ENCODE measurements at regions not wholly inside any gene's neighbourhood (a gene's known extent, or its start where the extent isn't known, plus 50 kb on each side); places are given as distances from the start of the nearest gene placed in this dataset.

DNA sequence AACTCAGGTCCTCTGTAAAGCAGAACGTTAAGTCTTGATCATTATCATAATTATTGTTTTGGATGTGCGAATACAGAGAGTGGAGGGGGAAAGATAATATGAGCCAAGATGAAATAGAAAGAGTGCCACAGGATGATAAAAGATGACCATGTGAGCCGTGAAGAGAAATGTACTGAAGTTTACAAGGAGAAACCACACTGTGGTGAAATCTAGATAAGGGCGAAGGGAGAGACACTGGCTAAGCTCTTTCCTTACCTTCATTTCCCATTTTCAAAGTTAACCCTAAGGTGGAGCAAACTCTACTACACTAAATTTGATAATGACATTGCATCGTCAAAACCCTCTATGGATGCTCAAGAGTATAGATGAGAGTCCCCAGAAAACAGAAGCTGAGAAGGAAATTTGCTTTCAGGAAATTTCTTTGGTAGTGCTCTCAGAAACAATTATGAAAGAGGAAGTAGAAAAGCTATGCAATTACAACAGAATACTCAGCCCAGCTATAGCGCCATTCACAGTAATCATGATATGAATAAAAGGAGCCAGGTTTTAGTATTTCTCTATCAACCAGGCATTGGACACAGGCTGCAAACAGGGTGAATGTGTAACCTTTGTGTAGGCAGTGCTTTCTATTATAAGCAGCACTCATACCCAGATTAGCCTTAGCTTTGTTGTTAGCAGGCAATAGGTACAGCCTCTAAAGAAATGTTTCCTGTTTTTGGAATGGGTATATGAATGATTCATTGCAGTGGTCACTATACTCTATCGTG is 1080.7 kb downstream of the GRIK2 start:
- DNase-seq: no peak

DNA sequence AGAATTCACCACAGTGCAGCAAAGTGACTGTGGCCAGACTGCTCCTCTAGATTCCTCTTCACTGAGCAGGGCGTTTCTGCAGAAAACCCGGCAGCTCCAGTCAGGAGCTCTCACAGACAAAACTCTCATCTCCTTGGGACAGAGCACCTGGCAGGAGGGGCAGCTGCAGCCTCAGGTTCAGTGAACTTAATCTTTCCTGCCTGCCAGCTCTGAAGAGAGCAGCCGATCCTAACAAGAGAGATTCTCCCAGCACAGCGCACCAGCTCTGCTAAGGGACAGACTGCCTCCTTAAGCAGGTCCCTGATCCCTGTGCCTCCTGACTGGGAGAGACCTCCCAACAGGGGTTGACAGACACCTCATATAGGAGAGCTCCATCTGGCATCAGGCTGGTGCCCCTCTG is 1065.5 kb downstream of the GRIK2 start:
- DNase-seq: no peak

DNA sequence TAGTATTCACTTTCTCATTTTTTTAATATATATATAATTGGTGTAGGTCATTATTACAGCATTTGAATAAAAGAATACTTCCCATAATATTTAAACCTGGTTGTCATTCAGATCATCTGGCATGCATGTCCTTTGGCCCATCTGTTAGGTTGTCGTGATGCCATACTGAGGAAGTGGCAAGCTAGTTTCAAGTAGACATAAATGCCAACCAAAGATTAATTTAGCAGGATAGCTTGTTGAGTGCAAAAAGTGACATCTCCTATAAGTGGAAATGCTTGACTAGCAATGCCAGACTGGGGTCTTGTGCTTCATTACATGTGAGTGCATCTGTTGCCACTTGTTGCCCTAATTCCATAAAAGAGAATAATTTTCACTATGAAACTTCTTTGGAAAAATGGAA is 1044.7 kb downstream of the GRIK2 start:
- DNase-seq: no peak

DNA sequence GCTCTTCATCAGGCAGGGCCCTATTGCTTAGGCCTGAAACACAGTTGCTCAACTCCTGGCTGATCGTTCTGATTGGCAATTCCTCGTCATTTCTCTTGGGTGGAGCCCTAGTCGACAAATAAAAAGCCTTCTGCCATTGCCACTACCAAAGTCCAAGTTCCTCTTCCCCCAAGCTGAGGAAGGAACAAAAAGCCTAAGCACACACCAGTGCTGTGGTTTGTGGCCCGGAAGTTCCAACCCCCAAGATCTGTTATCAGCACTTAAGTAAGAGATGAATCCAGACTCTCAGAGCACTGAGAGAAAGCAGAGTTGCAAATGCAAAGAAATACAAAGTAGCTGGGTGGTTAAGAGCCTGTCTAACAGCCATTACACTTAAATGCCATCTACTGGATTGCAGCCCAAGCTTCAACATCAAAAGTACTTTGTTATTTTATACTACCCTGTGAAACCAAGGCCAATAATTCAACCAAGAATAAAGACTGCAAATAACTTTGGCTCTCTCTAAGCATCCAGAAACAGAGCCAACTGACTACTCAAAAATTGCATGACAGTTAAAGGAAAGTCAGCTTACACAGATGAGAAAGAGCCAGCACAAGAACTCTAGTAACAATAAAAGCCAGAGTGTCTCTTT is 1024.0 kb downstream of the GRIK2 start:
- no peak for DNase-seq

DNA sequence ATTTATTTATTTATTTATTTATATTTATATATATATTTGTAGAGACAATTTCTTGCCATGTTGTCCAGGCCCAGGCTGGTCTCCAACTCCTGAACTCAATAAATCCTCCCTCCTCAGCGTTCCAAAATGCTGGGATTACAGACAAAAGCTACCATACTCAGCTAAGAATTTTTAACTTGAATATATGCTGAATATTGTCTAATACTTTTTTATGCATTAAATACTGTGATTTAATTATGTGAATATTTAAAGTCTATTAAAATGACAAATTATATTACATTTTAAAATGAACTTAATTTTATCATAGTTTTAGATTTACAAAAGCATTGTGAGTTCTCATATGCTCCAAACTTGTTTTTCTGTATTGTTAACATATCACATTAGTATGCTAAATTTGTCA is 1022.4 kb downstream of the GRIK2 start:
- no peak for DNase-seq

DNA sequence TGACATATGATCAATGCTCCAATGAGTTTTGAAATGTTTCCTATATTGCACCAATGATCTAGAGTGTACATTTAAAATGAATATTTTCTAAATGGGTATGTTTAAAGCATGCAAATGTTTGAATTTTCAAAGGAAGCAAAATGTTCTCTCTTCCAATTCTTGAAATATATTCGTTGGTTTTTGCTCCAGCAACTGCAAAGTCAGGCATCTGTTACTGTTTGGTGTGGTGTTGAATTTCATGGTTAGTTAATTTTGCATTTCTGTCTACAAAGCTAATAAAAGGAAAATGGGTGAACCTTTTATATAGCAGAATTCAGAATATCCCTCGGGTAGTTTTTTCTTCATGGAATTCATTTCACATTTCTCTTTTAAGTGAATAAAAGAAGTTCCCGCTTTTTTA is 1018.3 kb downstream of the GRIK2 start:
- DNase-seq: no peak

DNA sequence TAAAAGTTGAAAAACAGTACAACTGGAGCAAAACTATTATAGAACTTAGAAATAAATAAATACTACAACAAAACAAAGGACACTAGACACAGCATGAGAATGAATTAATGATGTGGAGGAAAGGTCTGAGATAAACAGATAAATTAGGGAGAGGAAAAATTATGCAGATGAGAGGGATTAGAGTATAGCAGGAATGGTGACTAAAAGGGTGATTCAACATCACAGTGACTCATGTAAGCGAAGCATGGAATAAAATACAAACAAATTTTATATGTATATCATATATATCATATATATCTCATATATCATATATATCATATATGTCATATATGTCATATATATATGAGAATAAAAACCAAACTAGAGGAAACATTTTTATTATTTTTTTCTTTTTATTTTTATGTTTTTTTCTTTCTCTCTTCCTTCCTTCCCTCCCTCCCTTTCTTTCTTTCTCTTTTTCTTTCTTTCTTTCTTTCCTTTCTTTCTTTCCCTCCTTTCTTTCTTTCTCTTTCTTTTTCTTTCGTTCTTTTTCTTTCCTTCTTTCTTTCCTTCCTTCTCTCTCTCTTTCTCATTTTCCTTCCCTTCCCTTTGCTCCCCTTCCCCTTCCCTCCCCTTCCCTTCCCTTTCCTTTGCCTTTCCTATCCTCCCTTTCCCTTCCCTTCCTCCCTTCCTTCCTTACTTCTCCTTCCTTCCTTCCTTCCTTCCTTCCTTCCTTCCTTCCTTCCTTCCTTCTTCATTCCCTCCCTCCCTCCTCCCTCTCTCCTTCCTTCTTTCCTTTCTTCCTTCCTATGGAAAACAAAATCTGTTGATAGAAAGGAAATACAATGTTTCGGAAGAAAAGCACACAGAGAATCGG is 1014.6 kb downstream of the GRIK2 start:
- no peak for DNase-seq

DNA sequence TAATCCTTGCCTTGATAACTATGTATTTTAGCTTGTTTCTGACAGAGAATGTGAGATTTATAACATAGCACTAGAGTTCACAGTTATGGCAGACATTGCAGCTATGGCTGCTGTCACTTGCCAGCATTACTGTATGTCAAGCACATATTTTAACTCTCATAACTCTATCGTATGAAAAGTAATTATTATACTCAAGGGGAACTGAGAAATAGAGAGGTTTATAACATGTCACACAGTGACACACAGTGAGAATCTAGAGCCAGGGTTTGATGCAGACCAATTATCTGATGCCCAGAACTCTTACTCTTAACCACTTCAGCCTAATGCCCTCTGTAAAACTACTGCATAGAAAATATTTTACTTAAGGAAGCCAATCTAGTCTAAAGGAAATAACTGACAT is 1012.4 kb downstream of the GRIK2 start:
- DNase-seq: no peak

DNA sequence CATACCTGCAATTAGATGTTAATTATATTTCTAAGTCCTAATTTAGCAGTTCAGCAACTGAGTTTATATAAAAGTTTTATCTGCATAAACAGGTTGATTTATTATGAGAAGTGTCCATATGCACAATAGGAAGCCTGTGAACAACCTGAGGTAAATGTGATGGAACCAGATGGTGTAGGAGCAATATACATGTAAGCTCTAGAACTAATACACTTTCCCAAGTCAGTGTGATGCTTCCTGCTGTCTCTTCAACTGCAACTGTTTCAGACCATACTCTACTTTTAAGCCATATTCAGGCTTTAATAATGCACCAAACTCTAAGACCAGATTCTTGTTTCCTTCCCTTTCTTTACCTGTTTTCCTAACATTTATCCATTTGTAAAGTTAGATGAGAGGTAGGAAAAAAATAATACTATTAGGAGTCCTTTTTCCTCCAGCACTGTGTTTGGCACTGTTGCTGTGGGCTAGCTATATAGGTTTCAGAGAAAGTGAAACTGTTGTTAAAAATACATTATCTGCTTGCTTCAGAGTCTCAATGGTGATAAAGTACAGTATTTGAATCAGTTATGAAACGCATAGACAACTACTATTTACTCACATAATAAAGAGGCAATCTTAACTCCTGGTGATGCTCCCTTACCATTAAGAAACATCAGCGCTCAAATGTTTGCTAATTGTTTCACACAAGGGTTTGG is 1009.3 kb downstream of the GRIK2 start:
- DNase-seq: no peak

DNA sequence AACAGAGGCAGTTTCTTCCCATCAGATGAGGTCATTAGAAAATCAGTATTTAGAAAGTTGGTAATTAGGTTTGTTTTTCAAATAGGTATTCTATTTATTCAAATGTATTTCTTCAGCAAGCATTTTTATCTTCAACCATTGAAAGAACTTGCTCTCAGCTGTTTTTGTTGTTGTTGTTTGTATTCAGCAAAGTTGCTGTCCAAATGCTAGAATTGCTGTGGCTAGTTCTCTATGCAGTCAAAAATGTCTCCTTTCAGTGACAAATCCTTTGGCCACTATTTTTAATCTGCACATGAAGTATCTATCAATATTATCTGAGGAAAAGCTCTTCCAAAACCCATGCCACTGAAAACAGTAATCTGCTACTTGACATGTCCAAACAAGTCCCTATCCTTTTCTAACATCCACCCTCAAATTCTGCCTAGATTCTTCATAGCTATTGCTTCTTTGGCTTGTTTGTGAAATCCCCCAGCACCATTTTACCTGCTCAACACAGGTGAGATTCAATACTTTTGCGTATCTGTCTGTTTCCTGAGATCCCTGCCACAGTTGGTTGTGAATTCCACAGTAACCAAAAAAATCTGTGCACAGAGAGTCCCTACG is 1005.4 kb downstream of the GRIK2 start:
- no peak for DNase-seq

DNA sequence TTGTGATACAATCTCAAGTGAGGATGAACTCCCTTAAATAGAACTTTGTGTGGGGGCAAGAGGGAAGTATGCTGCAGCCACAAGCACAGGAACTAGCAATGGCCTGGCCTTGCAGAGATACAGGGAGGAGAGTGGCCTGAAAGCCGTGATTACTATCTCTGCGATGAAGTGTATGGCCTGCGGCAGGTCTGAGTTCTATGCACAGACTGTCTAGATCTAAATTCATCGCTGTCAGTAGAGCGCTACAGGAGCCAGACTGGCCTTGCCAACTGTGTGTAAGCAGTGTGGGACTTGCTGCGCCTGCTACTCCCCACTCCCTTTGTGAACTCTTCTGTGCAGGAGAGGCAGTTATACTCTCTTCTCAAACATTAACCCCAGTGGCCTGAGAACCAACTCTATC is 997.0 kb downstream of the GRIK2 start:
- DNase-seq: no peak

DNA sequence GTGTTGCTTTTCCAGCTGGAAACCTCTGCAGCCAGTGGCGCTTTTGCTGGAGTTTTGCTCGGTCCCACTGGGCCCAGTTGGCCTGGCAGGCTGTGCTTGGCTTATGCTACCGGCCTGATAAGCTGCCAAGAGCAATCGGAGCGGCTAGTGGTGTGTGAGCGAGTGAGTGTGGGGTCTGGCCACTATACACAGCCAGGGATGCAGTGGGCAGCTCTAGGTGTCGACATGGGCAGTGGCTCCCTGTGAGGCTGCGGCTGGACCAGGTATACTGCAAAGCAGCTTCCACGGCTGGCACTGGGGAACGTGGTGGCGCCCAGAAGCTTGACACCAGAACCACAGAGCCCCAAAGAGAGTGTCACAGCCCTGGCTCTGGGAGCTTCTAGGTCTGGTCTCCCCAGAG is 996.5 kb downstream of the GRIK2 start:
- DNase-seq: no peak

DNA sequence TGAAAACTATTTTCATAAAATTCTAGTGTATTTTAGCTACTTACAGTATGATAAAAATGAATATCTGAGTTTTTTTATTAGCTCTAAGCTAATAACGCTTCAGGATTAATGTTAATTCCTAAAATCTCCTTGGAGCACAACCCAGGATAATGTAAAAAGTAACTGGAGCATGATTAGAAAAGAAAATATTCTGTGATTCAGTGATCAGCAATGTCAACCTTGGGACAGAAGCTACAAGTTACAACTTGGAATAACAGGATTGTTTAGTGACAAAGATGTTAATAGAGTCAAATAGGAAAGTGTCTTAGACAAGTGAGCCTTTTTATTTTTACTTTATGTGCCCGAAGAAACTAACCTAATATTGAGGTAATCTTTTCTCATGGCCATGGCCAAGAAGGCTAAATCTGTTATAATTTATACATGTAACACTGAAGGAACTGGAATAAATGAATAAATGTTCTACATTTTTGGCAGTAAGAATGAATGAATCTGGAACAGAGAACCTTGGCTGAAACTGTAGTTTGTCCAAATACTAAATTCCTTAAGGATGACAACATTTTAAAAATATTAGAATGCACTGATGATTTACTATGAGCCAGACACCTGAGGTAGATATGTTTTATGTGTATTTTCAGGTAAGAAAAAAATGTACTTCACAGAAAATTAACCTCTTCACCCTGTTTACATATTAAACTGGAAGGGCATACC is 994.0 kb downstream of the GRIK2 start:
- DNase-seq: no peak

DNA sequence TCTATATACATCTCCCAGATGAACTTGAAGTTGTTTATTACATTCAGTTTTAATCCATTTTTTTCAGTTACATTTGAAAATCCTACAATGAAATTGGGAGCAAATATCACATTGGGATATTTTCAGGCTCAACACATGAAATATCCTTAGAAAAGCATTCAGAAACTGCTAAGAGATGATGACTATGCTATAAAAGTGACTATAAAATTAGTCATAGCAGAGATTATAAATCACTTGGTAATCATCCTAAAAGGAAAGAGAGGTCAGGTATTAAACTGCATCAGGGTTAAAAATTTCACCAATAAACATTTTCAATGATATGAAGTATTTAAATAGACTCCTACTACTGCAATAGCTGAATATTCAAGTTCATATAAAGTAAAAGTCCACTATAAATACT is 987.7 kb downstream of the GRIK2 start:
- no peak for DNase-seq

DNA sequence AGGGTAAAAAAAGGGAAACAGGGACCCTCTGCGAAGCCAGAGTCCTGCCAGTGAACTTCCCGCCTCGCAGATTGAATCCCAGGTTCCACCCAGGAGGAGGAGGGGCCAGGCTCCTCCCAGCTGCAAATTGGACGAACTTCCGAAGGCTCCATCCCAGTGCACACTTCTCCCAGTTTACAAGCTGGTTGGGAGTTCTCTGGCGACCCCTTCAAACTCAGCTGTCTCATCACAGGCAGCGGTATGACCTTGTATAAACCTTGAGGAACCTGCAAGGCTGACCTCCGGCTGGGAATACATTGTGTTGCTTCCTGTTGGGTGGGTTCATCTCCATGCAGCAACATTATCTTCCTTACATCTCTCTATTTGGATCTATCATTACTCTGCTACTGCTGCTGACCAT is 962.7 kb downstream of the GRIK2 start:
- no peak for DNase-seq

DNA sequence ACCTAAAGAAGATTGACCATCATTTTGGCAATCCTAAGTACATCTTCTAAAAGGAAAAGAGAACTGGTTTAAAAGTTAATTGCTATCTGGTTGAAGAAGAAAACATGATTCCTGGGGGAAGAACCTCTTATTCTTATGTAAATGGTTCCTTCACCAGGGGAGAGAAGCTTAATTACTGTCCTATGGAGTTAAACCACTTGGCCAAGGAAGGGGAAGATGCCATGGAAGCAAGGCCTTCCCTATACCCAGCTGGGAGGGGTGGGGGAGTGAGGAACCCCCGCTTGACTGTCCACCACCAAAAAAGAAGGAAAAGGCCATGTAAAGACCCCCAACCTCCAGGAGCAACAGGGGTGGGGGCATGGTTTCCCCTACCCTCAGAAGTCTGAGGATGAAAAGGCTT is 962.1 kb downstream of the GRIK2 start:
- DNase-seq: no peak

DNA sequence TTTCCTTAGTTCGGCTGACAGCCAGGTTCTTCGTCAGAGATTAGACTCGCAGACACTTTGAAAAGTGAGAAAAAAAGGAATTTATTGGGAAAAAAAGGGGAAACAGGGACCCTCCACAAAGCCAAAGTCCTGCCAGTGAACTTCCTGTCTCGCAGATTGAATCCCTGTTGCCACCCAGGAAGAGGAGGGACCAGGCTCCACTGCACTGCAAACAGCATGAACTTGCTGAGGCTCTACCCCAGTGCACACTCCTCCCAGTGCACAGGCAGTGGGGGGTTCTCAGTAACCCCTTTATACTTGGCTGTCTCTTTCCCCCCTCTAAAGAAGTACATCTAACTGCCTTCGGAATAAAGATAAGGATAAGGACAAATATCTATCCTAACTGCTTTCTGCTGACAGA is 959.0 kb downstream of the GRIK2 start:
- no peak for DNase-seq

DNA sequence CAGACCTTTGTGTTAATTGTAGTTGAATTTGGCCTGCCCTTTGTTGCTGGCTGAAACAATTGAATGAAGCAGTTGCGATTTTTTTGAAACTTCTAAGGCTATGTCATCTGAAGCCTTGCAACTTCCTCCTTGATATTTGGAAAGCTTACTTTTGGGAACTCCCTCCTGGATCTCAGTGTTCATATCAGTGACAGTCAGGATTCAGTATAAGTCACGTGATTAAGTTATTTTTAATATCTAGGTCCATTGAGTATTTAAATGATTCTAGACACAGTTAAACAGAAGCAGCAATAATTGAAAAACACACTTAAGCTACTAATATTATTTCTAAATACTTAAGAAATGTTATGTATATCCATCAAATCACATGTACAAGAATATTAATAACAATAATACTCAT is 951.3 kb downstream of the GRIK2 start:
- DNase-seq: no peak

DNA sequence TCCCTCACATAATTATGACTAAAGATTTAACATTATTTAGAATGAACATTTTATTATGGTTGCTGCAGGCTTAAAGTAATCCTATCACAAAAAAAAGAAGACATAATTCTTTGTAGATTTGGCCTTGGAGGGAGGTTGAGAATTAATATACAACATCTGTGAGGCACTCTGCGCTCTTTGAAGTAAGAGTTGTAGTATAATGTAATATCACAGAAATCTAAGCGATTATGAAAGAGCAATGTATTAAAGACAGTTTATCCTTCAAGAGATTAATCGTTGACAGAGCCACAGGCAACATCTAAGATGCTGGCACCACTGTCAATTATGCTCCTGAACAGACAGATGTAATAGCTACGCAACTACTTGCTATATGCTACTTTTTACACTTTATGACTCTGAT is 946.8 kb downstream of the GRIK2 start:
- no peak for DNase-seq

DNA sequence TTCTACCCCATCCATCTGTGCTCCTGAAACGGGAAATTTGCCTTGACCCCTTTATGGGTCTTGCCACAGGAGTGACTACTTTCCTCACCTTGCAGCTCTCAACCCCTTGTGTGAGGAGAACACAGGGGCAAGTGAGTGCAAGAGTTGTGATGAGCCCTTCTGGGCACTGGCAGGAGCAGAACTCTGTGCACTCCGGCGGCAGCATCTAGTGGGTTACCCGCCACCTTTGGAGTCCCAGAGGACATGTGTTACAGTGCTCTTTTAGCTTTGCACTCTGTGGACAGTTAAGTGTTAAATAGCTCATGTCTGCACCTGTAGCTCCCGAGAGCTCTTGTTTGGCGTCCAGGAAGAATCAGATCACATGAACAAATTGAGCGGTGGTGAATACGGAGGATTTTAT is 940.2 kb downstream of the GRIK2 start:
- DNase-seq: no peak

DNA sequence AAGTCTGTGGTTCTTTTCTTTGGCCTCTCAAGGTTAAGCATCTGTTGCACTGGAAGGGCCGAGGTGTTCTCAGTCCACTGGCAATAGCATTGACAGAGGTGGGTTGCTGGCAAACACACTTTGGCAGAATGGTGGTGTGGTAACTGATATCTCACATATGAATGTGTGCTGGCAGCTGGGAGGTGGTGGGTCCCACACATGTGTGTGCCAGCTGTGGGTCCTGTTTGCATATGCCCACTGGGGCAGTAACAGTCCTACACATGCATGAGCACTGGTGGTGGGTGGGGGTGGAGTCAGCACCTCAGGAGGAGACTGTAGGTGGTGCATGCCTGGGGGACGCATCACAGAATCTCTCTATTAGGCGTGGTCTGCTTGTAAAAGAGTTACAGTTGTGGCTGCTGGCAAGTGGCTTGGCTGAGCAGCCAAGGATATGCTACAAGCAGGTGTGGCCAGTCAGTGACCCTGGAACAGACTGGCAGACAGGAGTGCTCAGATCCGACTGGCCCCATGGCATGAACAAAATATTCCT is 934.3 kb downstream of the GRIK2 start:
- no peak for DNase-seq

DNA sequence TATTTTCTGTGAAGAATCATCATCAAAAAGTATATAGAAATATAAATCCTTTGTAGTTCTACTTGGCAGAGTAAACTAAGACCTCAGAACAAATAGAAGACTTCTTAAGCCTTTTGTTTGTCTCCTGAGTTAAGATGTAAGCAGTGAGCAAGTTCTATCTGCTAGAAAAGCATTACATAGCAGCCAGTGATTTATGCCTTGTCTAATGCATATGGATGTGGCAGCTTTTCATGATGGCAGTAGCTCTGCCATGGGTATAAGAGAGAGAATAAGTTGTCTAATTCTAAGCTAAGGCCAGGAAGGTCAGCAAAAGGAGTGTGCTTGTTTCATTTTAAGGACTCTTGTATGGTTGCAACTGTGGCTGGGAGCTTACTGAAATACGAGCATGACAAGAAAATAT is 920.2 kb downstream of the GRIK2 start:
- no peak for DNase-seq

Data from NCI-H2107 (cell line).